GM12878 (cell line): ENCODE measurements at regions not wholly inside any gene's neighbourhood (a gene's known extent, or its start where the extent isn't known, plus 50 kb on each side); places are given as distances from the start of the nearest gene placed in this dataset.

Experiments
- ATF2 ChIP-seq: IDR thresholded peaks from 2 replicates; pipeline ENCODE4 v1.6.1; 2012; ENCODE audit warnings: low read length, inconsistent platforms
- CREM ChIP-seq: IDR thresholded peaks from 2 replicates; pipeline ENCODE4 v1.6.1; 2014; ENCODE audit warnings: antibody characterized with exemption, low read depth
- MLLT1 ChIP-seq: fragments of 450-650 bp; IDR thresholded peaks from 2 replicates; pipeline ENCODE4 v1.6.1; 2016; ENCODE audit warnings: mild to moderate bottlenecking
- NR2F1 ChIP-seq: fragments of 450-650 bp; conservative IDR thresholded peaks from 2 replicates; pipeline ENCODE4 v1.6.1; 2017; ENCODE audit warnings: mild to moderate bottlenecking
- PBX3 ChIP-seq: IDR thresholded peaks from 2 replicates; pipeline ENCODE4 v1.6.1; 2011; ENCODE audit warnings: mild to moderate bottlenecking, low read depth, low read length, moderate library complexity; ENCODE audit not compliant: insufficient replicate concordance
- POU2F2 ChIP-seq: IDR thresholded peaks from 3 replicates; pipeline ENCODE4 v1.6.1; 2011; ENCODE audit warnings: low read depth, mild to moderate bottlenecking, low read length, borderline replicate concordance
- ZBTB40 ChIP-seq: fragments of 450-650 bp; IDR thresholded peaks from 2 replicates; pipeline ENCODE4 v1.6.1; 2016; ENCODE audit warnings: mild to moderate bottlenecking, moderate library complexity, borderline replicate concordance

- TF ChIP-seq ZBTB40 (no peak), CREM (no peak), ATF2 (no peak), NR2F1 (no peak), PBX3 (no peak), POU2F2 (no peak), MLLT1 (no peak)
Measured at GRCh38 chr15:95561463-95561862, 769.0 kb upstream of the NR2F2 start (continued).
